Spinal cord (tissue), 9 donors: ENCODE measurements at regions not wholly inside any gene's neighbourhood (a gene's known extent, or its start where the extent isn't known, plus 50 kb on each side); places are given as distances from the start of the nearest gene placed in this dataset.
A peak's percentile ranks its signal among the peaks of the same experiment; 100 is the strongest.

Experiments
- DNase-seq, 6 donors: peaks; one replicate each; pipeline versions ENCODE4 v3.0.0 to v3.0.0-alpha.2; 2013 to 2015; ENCODE audit warnings: low spot score in 6 of 6, low read depth in 4 of 6
- H3K27ac ChIP-seq: one replicate; pipeline ENCODE4 v1.5.1; 2013; ENCODE audit warnings: low read depth, low read length, control low read depth
- H3K27me3 ChIP-seq: one replicate; pipeline ENCODE4 v1.6.1; 2013; ENCODE audit warnings: low read length; ENCODE audit not compliant: control insufficient read depth, insufficient read depth
- H3K36me3 ChIP-seq: one replicate; pipeline ENCODE4 v1.6.1; 2013; ENCODE audit warnings: low read length; ENCODE audit not compliant: control insufficient read depth, insufficient read depth
- H3K4me1 ChIP-seq: one replicate; pipeline ENCODE4 v1.6.1; 2013; ENCODE audit warnings: low read length; ENCODE audit not compliant: control insufficient read depth, insufficient read depth
- H3K4me3 ChIP-seq: one replicate; pipeline ENCODE4 v1.5.1; 2013; ENCODE audit warnings: low read depth, low read length, control low read depth
- H3K9me3 ChIP-seq: one replicate; pipeline ENCODE4 v1.6.1; 2013; ENCODE audit warnings: low read length; ENCODE audit not compliant: control insufficient read depth, insufficient read depth
- WGBS: methylation state at CpG from one replicate; pipeline ENCODE4 v1.1.5; 2013; ENCODE audit warnings: missing lambda C conversion rate; ENCODE audit not compliant: insufficient coverage; 5-methylcytosine and 5-hydroxymethylcytosine counted together
- donor health status: healthy.

- Histone ChIP-seq H3K27ac (no peak overlapping the region), H3K4me1 (no peaks in the 10 kb centered on the region), H3K4me3 (no peak overlapping the region), H3K9me3 (no peaks in the 10 kb centered on the region), H3K36me3 (no peaks in the 10 kb centered on the region), H3K27me3 (no peaks in the 10 kb centered on the region)
- DNase-seq = no peak
These were observed 408.3 kb downstream of the MED10 start for GRCh38 chr5:5969942-5970483.

- 73% methylated on average over 2 of the region's 4 CpGs for WGBS
- H3K27me3 ChIP-seq = no peaks in the 10 kb centered on the region
- H3K36me3 ChIP-seq = no peaks in the 10 kb centered on the region
- H3K27ac ChIP-seq = no peak overlapping the region
- H3K4me1 ChIP-seq = no peaks in the 10 kb centered on the region
- H3K9me3 ChIP-seq = no peaks in the 10 kb centered on the region
- peak in 1 of 6 donors; percentile 34 for DNase-seq
- no peak overlapping the region for H3K4me3 ChIP-seq
These were observed 409.4 kb downstream of the MED10 start for GRCh38 chr5:5968981-5969380.

- H3K4me1 ChIP-seq = no peaks in the 10 kb centered on the region
- no peak overlapping the region for H3K4me3 ChIP-seq
- H3K27ac ChIP-seq = no peak overlapping the region
- 80% methylated on average over 1 of the region's 3 CpGs for WGBS
- no peaks in the 10 kb centered on the region for H3K36me3 ChIP-seq
- DNase-seq = no peak
- H3K9me3 ChIP-seq = no peaks in the 10 kb centered on the region
- no peaks in the 10 kb centered on the region for H3K27me3 ChIP-seq
These were observed 410.4 kb downstream of the MED10 start for GRCh38 chr5:5967944-5968343.

GRCh38 chr5:5967373-5967772 is 411.0 kb downstream of the MED10 start:
- 100% methylated on average over 1 of the region's 6 CpGs for WGBS

GRCh38 chr5:5965132-5965531 is 413.2 kb downstream of the MED10 start:
- whole genome bisulfite sequencing = 79% methylated on average over 5 of the region's 5 CpGs
- DNase-seq = no peak
- no peaks in the 10 kb centered on the region for H3K4me1 ChIP-seq
- H3K36me3 ChIP-seq = no peaks in the 10 kb centered on the region
- H3K4me3 ChIP-seq = no peak overlapping the region
- H3K27me3 ChIP-seq = no peaks in the 10 kb centered on the region
- H3K27ac ChIP-seq = no peak overlapping the region
- H3K9me3 ChIP-seq = no peaks in the 10 kb centered on the region

More at GRCh38 chr5:5967373-5967772, 411.0 kb downstream of the MED10 start:
- Histone ChIP-seq H3K36me3 (no peaks in the 10 kb centered on the region), H3K4me3 (no peak overlapping the region), H3K27me3 (no peaks in the 10 kb centered on the region), H3K4me1 (no peaks in the 10 kb centered on the region), H3K27ac (no peak overlapping the region), H3K9me3 (no peaks in the 10 kb centered on the region)
- DNase-seq = no peak

GRCh38 chr5:5964347-5964746 is 414.0 kb downstream of the MED10 start:
- 97% methylated on average over 3 of the region's 4 CpGs for WGBS
- Histone ChIP-seq H3K9me3 (no peaks in the 10 kb centered on the region), H3K27me3 (no peaks in the 10 kb centered on the region), H3K4me3 (no peak overlapping the region), H3K27ac (no peak overlapping the region), H3K36me3 (no peaks in the 10 kb centered on the region), H3K4me1 (no peaks in the 10 kb centered on the region)
- no peak for DNase-seq

GRCh38 chr5:5957737-5958136 is 420.6 kb downstream of the MED10 start:
- 97% methylated on average over 2 of the region's 2 CpGs for WGBS

GRCh38 chr5:5954275-5954598 is 424.1 kb downstream of the MED10 start:
- H3K4me3 ChIP-seq = no peak overlapping the region
- no peak for DNase-seq
- no peak overlapping the region for H3K27ac ChIP-seq
- WGBS = 26% methylated on average over 3 of the region's 9 CpGs
- peaks cover 4% of the 10 kb centered on the region for H3K4me1 ChIP-seq
- H3K27me3 ChIP-seq = no peaks in the 10 kb centered on the region
- H3K9me3 ChIP-seq = peaks cover 2% of the 10 kb centered on the region
- H3K36me3 ChIP-seq = no peaks in the 10 kb centered on the region

More at GRCh38 chr5:5957737-5958136, 420.6 kb downstream of the MED10 start:
- no peak for DNase-seq
- H3K27me3 ChIP-seq = no peaks in the 10 kb centered on the region
- H3K9me3 ChIP-seq = peaks cover 2% of the 10 kb centered on the region
- no peak overlapping the region for H3K27ac ChIP-seq
- H3K4me1 ChIP-seq = peaks cover 4% of the 10 kb centered on the region
- no peaks in the 10 kb centered on the region for H3K36me3 ChIP-seq
- H3K4me3 ChIP-seq = no peak overlapping the region

- WGBS = 33% methylated on average over 6 of the region's 12 CpGs
- no peak overlapping the region for H3K27ac ChIP-seq
- DNase-seq = peak in 3 of 6 donors; percentile 12 to 86 (median 55)
- H3K4me3 ChIP-seq = no peak overlapping the region
- H3K4me1 ChIP-seq = peaks cover 4% of the 10 kb centered on the region
- H3K9me3 ChIP-seq = peaks cover 2% of the 10 kb centered on the region
- H3K36me3 ChIP-seq = no peaks in the 10 kb centered on the region
- H3K27me3 ChIP-seq = no peaks in the 10 kb centered on the region
These were observed 424.6 kb downstream of the MED10 start for GRCh38 chr5:5953584-5954274.

GRCh38 chr5:5951953-5952352 is 426.4 kb downstream of the MED10 start:
- Histone ChIP-seq H3K4me1 (peaks cover 4% of the 10 kb centered on the region), H3K27ac (no peak overlapping the region), H3K27me3 (no peaks in the 10 kb centered on the region), H3K36me3 (no peaks in the 10 kb centered on the region), H3K4me3 (no peak overlapping the region), H3K9me3 (no peaks in the 10 kb centered on the region)
- WGBS = 96% methylated on average over 3 of the region's 3 CpGs
- no peak for DNase-seq
